ENCODE measurements at regions not wholly inside any gene's neighbourhood (a gene's known extent, or its start where the extent isn't known, plus 50 kb on each side); places are given as distances from the start of the nearest gene placed in this dataset.

DNA sequence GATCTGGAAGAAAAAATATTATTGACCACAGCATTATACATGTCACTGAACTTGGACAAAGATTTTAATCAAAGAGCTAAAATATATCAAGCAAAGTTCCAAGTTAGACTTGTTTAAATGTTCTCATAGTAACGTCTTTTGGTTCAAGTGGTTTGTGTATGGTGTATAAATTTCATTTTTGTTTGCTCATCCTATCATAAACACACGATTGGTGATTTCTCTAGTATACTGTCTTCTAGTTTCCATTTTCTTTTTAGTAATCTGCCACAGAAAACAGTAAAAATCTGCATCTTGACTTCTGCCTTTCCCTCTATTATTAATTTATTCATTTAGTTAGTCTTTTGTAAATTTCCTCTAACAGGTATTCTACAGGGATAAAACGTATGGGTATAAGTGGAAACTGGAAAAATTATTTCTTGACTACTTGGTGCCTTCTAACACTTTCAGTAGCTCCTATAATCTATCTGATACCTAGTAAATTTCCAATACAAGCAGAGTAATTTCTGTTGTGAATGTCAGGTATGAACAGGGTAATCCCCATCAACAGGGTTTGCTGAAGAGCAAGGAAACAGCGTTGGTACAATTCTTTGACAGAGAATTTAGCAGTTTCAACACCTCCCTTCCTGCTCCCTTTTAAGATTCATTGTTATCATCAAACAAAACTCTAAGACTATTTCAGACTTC lies 268.0 kb downstream of the PTPRC start:
- no peak for DNase-seq

GRCh38 chr1:198907423-198907746 lies 268.5 kb downstream of the PTPRC start:
- no peak for DNase-seq

DNA sequence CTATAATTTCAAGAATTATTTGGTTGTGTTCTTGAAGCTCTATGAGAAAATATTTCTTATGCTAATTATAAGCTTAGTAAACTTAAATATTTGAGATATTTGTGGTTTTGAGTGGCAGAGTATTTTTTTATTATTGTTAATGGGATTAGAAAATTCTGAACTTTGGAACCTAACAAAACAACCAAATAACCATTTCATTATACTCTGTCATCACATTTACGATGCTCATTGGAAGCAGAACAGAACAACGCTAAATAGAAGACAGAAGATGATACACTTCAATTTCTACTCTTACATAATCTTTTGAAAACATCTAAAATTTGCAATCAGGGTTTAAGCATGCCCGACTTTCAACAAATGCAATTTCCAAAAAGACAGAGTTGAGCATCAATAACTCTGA lies 270.2 kb downstream of the PTPRC start:
- DNase-seq: no peak

GRCh38 chr1:198909973-198910372 lies 271.1 kb downstream of the PTPRC start:
- DNase-seq: no peak

DNA sequence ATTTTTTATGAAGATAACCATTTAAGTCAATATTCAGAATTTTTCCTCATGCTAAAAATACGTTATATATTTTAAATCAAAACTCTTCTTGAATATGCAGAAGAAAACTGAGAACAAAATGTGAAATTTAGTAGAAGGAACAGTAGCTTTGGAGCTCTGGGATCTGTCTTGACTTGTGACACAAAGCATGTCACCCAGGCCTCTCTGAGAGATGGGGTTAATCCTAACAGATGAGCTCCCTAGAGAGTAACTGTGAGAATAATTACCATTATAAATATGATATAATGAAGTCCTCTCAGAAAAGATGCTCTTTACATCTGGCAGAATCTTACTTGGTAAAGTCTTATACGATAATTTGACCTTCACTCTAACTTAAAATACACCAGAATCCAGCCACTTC lies 272.0 kb downstream of the PTPRC start:
- no peak for DNase-seq

- DNase-seq: no peak
These were observed 273.2 kb downstream of the PTPRC start for GRCh38 chr1:198912046-198912445.

DNA sequence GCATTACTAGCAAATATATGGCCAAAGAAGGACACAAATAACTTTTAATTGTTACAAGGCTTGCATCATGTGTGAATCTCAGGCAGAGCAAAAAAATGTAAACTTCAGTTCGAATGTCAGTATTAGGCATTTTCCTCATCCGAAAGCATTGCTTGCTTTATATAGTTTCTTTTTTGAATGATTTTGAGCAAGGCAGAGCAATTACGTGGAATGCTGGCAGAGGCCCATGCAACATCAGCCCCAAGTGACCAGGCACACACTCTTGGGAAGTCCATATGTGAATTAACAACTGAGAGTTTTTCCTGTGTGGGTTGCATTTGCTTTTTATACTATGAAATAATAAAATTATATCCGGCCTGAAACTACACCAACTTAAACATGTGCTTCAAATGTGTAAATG lies 274.8 kb downstream of the PTPRC start:
- DNase-seq: no peak

DNA sequence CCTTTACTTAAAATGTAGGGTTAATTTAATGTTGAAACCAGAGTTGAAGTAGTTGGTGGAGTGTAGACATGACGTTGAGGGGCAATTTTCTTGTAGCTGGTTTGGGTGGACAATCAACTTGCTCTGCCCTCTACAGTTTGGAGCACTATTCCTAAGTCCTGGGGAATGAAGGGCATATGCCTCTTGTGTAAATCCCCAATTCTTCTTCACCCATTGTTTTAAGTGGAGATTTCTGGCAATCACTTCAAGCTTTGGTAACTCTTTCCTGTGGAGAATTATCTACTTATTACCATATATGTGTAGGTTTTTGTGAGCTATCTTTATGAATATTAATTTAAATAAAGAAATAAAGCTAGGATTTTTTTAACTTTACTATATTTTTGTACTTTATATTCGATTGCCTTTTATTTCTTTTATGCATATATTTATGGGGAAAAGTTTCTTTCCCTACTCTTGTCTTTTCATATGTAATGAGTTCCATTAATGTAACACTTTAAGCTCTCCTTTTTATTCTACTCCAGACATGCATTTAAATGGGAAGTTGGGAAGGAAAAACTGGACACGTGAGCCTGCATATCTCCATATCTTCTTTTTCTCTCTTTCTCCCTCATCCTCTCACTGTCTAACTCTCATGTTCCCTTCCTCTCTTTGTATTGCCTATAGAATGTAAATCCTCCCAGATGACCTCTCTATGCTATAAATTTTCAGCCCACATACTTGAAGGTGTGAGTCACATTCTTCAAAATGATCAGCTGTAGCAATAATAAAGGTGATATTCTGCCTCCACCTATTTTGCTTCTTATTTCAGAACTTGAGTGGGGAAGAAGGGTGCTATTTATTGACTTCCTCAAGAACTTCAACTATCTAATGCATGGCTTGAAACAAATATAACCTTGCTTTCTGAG lies 276.7 kb downstream of the PTPRC start:
- DNase-seq: no peak

DNA sequence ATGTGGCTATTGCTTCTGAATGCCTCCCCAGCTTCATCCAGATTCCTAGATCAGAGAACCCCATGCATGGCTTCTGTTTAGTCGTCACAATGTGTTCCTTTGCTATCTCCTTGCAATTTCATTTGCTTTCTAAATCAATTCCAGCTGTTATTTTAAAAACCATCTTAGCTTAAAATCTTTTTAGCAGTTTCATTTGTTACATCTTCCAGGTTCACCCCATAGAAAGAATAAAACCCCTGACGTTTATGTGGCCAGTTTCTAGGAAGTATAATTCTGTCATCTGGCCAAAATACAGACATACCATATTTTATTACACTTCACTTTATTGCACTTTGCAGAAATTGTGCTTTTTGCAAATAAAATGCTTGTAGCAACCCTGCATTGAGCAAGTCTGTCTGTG lies 278.4 kb downstream of the PTPRC start:
- DNase-seq: no peak

DNA sequence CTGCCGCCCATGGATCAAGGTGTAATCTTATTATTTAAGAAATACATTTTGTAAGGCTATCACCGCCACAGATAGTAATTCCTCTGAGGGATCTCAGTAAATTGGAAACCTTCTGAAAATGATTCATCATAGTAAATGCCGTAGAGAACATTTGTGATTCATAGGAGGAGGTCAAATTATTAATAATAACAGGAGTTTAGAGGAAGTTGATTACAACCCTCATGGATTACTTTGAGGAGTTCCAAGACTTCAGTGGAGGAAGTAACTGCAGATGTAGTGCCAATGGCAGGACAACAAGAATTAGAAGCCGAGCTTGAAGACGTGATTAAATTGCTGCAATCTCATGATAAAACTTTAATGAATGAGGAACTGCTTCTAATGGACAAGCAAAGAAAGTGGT lies 280.1 kb downstream of the PTPRC start:
- DNase-seq: no peak

DNA sequence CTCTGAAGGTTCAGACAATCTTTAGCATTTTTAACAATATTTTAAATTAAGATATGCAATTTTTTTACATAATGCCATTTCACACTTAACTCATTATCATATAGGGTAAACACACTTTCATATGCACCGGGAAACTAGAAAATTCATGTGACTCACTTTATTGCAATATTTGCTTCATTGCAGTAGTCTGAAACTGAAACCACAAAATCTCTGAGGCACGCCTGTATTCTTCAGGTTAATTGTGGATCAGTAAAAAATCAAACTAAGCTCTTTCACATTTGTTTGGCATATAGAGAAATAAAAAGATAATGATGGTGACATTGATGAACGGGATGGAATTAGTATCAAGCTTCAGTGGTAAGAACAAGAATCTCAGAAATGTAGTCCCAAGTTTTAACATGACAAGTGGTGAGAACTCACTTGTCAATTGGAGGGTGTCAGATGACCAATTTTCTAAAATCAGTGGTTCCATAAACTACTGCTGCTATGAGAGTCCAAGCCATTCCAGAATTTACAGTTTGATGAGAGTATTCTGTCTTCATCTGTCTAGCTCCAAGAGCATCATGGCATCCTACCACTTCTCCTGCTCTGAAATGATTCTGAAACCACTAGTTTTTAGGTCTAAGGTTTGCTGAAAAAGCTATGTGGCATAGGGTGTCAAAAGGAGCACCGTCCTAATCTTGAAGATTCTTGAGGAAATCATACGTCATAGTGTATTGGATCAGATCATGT lies 281.0 kb downstream of the PTPRC start:
- no peak for DNase-seq

GRCh38 chr1:198922638-198923430 lies 284.0 kb downstream of the PTPRC start:
- no peak for DNase-seq

DNA sequence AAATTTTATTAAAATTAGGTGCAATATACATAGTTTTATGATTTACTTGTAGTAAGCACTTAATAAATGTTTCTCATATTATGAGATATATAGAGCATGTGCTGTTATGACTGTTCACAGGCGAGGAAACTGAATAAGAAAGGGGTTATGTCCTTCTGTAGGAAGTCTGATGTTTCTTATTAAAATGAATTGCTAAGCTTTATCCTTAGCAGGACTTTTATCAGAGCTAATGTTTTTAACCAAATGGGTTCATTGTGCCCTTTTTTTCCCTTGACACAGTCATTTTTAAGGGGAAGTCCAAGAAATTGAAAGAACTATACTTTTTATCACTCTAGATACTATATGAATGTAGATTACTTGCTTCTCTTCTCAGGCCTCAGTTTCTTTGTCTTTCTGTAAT lies 285.2 kb downstream of the PTPRC start:
- no peak for DNase-seq

DNA sequence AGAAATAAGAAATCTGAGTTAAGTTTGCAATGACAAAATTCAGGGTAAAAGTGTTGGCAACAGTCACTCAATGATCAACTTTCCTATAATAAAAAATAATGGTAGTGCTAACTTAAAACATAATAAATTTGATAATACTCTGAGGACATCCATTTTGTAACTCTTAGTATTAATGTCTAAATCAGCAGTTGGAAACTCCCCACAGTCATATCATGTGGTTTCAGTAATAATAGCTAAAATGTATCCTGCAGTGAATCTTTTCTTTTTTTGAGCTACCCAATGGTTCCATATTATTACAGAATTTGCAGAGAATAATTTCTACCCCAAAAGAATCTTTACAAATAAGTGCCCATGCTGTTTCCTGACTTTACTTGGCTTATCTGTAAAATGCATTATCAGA lies 286.7 kb downstream of the PTPRC start:
- DNase-seq: no peak

DNA sequence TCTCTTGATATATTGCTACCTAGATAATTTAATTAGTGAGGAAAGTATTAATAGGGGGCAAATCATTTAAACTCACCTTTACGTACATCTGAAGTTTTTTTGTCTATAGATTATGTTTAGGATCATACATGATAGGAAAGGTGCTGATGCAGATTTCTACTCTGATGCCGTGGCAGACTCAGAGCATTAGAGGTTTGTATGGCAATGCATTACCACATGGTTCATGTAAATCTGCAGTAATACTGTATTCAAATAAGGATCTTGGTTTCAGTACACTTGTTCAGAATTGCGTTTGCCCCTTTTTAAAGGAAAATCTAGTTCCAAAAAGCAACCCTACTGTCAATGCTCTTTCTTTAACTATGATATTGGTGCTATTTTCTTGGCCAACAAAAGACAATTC lies 288.3 kb downstream of the PTPRC start:
- DNase-seq: no peak

GRCh38 chr1:198929111-198929604 lies 290.3 kb downstream of the PTPRC start:
- DNase-seq: no peak

GRCh38 chr1:198929961-198930599 lies 291.2 kb downstream of the PTPRC start:
- no peak for DNase-seq

- DNase-seq: no peak
These were observed 293.6 kb downstream of the PTPRC start for GRCh38 chr1:198932351-198932991.

GRCh38 chr1:198933515-198934222 lies 294.8 kb downstream of the PTPRC start:
- no peak for DNase-seq

DNA sequence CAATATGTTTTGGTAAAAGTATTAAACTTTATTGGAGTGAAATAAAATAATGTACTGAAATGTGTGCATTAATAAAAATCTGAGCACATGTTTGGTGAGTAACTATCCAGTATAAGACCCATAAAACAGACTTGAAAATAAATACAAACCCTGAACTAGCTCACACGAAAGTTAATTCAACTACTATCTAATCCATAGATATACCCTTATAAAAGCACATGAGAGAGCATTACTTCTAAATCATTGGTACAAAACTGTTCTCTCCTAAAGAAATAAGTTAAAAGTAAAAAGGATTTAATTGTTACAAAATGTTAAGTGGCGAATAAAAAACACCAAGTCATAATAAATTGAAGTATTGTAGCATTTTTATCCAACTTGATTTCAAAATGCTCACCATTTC lies 295.6 kb downstream of the PTPRC start:
- no peak for DNase-seq

DNA sequence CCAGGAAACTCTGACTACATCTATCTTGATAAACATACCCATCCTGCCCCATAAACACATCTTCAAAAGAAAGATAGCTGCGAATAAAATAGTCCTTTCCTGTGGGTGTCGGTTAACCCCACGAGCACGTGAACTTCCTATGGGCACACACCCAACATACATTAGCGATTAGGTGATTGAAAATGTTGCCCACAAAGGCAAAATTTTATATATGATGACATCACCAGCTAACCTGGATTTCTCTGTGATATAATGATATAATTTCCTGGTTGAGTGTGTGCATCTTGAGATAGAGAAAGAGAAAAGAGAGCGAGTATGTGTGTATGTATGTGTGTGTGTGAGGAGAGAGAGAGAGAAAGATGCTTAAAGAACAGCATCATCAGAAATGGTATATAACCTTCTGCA lies 296.1 kb downstream of the PTPRC start:
- DNase-seq: peak; percentile 88

All from activated effector memory CD4-positive, alpha-beta T cell treated with anti-CD3 and anti-CD28 coated beads, Interleukin-2, amount 50 U/mL, for 16 hours (primary cell).